Activated CD4-positive, alpha-beta T cell treated with anti-CD3 and anti-CD28 coated beads, Interleukin-2, Interleukin-4, amounts not matched to agents 100 ng/mL and 50 ng/mL, durations not matched to agents 16 hours and 8 hours (primary cell): ENCODE measurements at regions not wholly inside any gene's neighbourhood (a gene's known extent, or its start where the extent isn't known, plus 50 kb on each side); places are given as distances from the start of the nearest gene placed in this dataset.
"Not testable (repeated sequence)": the region's sequence is repeated elsewhere in the genome, so short reads cannot be mapped to it uniquely, and the experiment has no call there.

Experiments
- DNase-seq: peaks from one replicate; pipeline ENCODE4 v3.0.0-alpha.2; 2020; ENCODE audit warnings: low spot score

- no peak for DNase-seq
These were observed 422.6 kb upstream of the ONECUT1 start for GRCh38 chr15:53212785-53213184.

- no peak for DNase-seq
These were observed 420.5 kb upstream of the ONECUT1 start for GRCh38 chr15:53210653-53211052.

- DNase-seq, result no peak
These were observed 419.4 kb upstream of the ONECUT1 start for GRCh38 chr15:53209396-53210042.

GRCh38 chr15:53208751-53209150 is 418.6 kb upstream of the ONECUT1 start:
- no peak for DNase-seq

- DNase-seq, result no peak
These were observed 413.3 kb upstream of the ONECUT1 start for GRCh38 chr15:53203454-53203853.

- DNase-seq, result no peak
These were observed 412.7 kb upstream of the ONECUT1 start for GRCh38 chr15:53202876-53203275.

- DNase-seq, result peak; percentile 65
These were observed 407.3 kb upstream of the ONECUT1 start for GRCh38 chr15:53197426-53197839.

- no peak for DNase-seq
These were observed 406.7 kb upstream of the ONECUT1 start for GRCh38 chr15:53196788-53197187.

GRCh38 chr15:53196242-53196641 is 406.1 kb upstream of the ONECUT1 start:
- no peak for DNase-seq

GRCh38 chr15:53193149-53193548 is 403.0 kb upstream of the ONECUT1 start:
- no peak for DNase-seq

GRCh38 chr15:53189860-53190259 is 399.7 kb upstream of the ONECUT1 start:
- DNase-seq, result no peak

GRCh38 chr15:53183449-53183848 is 393.3 kb upstream of the ONECUT1 start:
- not testable (repeated sequence) for DNase-seq

GRCh38 chr15:53171571-53171970 is 381.4 kb upstream of the ONECUT1 start:
- DNase-seq, result no peak

- no peak for DNase-seq
These were observed 376.6 kb upstream of the ONECUT1 start for GRCh38 chr15:53166684-53167201.

- DNase-seq, result no peak
These were observed 376.0 kb upstream of the ONECUT1 start for GRCh38 chr15:53165988-53166683.

GRCh38 chr15:53160092-53160704 is 370.1 kb upstream of the ONECUT1 start:
- no peak for DNase-seq

GRCh38 chr15:53159458-53159857 is 369.3 kb upstream of the ONECUT1 start:
- no peak for DNase-seq

GRCh38 chr15:53158995-53159394 is 368.9 kb upstream of the ONECUT1 start:
- no peak for DNase-seq

GRCh38 chr15:53133255-53133850 is 343.2 kb upstream of the ONECUT1 start:
- no peak for DNase-seq

GRCh38 chr15:53130943-53131342 is 340.8 kb upstream of the ONECUT1 start:
- no peak for DNase-seq

- DNase-seq, result no peak
These were observed 339.2 kb upstream of the ONECUT1 start for GRCh38 chr15:53129121-53129904.

GRCh38 chr15:53128652-53129051 is 338.5 kb upstream of the ONECUT1 start:
- no peak for DNase-seq
